Esophagus squamous epithelium (tissue), 4 donors: ENCODE measurements at regions not wholly inside any gene's neighbourhood (a gene's known extent, or its start where the extent isn't known, plus 50 kb on each side); places are given as distances from the start of the nearest gene placed in this dataset.

Experiments
- CTCF ChIP-seq, 6 experiments: fragments of 450-650 bp in 4 of 6; fragments of 200-600 bp in 2 of 6; sonication (generic) in 2 of 6; IDR thresholded peaks; one replicate each; pipeline ENCODE4 v1.5.1; 2016 to 2019; ENCODE audit warnings: antibody characterized with exemption in 6 of 6, mild to moderate bottlenecking in 4 of 6, moderate library complexity in 4 of 6
- POLR2A ChIP-seq, 4 donors: fragments of 450-650 bp; IDR thresholded peaks; one replicate each; pipeline ENCODE4 v1.6.1; 2017; ENCODE audit warnings: antibody characterized with exemption in 4 of 4, mild to moderate bottlenecking in 4 of 4, moderate library complexity in 3 of 4

GRCh38 chr9:129400001-129400970, 220.6 kb downstream of the C9orf50 start:
- no peak for TF ChIP-seq CTCF (IDR thresholded peaks at IDR 0.05)
- no peak for TF ChIP-seq POLR2A (IDR thresholded peaks at IDR 0.05)
